Activated B cell treated with CpG ODN at 0.5 μM for 24 hours (primary cell): ENCODE measurements at regions not wholly inside any gene's neighbourhood (a gene's known extent, or its start where the extent isn't known, plus 50 kb on each side); places are given as distances from the start of the nearest gene placed in this dataset.

Experiments used
- ATAC-seq: fragments of 200-7000 bp; cut with Tn5 transposase; one replicate; pipeline ENCODE4 v1.10.0; 2021; ENCODE audit warnings: low read depth, mild to moderate bottlenecking, moderate library complexity
- CTCF ChIA-PET: fragments of 350-600 bp; sonication (Branson Sonifier 250); formaldehyde crosslinking; loops from one replicate; lab custom pipeline; 2021; ENCODE audit warnings: antibody characterized with exemption; lab: Charles Lee
- POLR2A ChIA-PET: fragments of 350-600 bp; sonication (Branson Sonifier 250); formaldehyde crosslinking; loops from one replicate; lab custom pipeline; 2021; ENCODE audit warnings: antibody characterized with exemption; lab: Charles Lee
- DNase-seq: peaks from one replicate; pipeline ENCODE4 v3.0.0; 2022
- H3K27ac Mint-ChIP-seq: one replicate; pipeline ENCODE4 v1.8.0; 2020; ENCODE audit warnings: mixed read lengths
- H3K27me3 Mint-ChIP-seq: one replicate; pipeline ENCODE4 v1.8.0; 2021; ENCODE audit warnings: mixed read lengths
- H3K36me3 Mint-ChIP-seq: one replicate; pipeline ENCODE4 v1.8.0; 2021; ENCODE audit warnings: low read depth, mixed read lengths
- H3K4me1 Mint-ChIP-seq: one replicate; pipeline ENCODE4 v1.8.0; 2021; ENCODE audit warnings: mixed read lengths
- H3K4me3 Mint-ChIP-seq: one replicate; pipeline ENCODE4 v1.8.0; 2020; ENCODE audit warnings: mild to moderate bottlenecking, mixed read lengths
- H3K9me3 Mint-ChIP-seq: one replicate; pipeline ENCODE4 v1.8.0; 2020; ENCODE audit warnings: mixed read lengths
- CTCF ChIP-seq: fragments of 200-600 bp; IDR thresholded peaks from one replicate; pipeline ENCODE4 v1.8.0; 2022; ENCODE audit warnings: antibody characterized with exemption, mild to moderate bottlenecking
- intact Hi-C: fragments of 100-400 bp; cut with micrococcal nuclease; formaldehyde crosslinking; loops from one replicate; pipeline ENCODE4 v1.15.1; 2024

DNA sequence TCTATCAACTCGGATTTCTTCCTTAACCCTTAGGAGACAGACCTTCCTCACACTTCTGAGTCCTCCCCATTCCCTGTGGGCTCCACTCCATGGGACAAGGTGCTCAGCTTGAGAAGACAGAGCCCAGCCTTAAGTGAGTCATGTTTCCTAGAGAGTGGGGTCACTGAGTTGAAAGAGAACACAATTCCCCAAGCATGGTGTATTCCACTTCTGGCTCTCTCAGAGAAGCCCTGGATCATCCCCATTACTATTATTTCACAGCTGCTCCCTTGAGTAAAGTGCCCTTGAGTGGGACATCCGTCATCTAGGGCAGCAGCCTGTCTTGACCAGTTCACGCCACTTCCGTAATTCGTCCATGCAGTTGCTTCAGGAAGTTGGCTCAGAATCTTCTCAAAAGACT is 604.8 kb downstream of the BNC2 start:
- H3K36me3 Mint-ChIP-seq, result no peaks in the 10 kb centered on the region
- ATAC-seq (no peak), DNase-seq (no peak)
- no peak overlapping the region for H3K4me3 Mint-ChIP-seq
- ChIA-PET POLR2A (no interaction called here), CTCF (no interaction called here)
- H3K4me1 Mint-ChIP-seq, result no peaks in the 10 kb centered on the region
- H3K9me3 Mint-ChIP-seq, result no peaks in the 10 kb centered on the region
- no peaks in the 10 kb centered on the region for H3K27me3 Mint-ChIP-seq
- no peak overlapping the region for H3K27ac Mint-ChIP-seq
- no peak for TF ChIP-seq CTCF
- intact Hi-C loops, result loop anchor here (5.0 kb wide), 1 partner anchor 52 kb away; no protein-coding TSS in a partner anchor

GRCh38 chr9:16266648-16267276 is 603.7 kb downstream of the BNC2 start:
- ATAC-seq (no peak), DNase-seq (no peak)
- H3K4me3 Mint-ChIP-seq, result no peak overlapping the region
- intact Hi-C loops, result loop anchor here (5.0 kb wide), 1 partner anchor 51 kb away; no protein-coding TSS in a partner anchor
- no peaks in the 10 kb centered on the region for H3K4me1 Mint-ChIP-seq
- POLR2A ChIA-PET, result no interaction called here
- H3K27ac Mint-ChIP-seq, result no peak overlapping the region
- no peak for TF ChIP-seq CTCF
- H3K36me3 Mint-ChIP-seq, result no peaks in the 10 kb centered on the region
- no peaks in the 10 kb centered on the region for H3K27me3 Mint-ChIP-seq
- H3K9me3 Mint-ChIP-seq, result no peaks in the 10 kb centered on the region
- CTCF ChIA-PET, result no interaction called here

DNA sequence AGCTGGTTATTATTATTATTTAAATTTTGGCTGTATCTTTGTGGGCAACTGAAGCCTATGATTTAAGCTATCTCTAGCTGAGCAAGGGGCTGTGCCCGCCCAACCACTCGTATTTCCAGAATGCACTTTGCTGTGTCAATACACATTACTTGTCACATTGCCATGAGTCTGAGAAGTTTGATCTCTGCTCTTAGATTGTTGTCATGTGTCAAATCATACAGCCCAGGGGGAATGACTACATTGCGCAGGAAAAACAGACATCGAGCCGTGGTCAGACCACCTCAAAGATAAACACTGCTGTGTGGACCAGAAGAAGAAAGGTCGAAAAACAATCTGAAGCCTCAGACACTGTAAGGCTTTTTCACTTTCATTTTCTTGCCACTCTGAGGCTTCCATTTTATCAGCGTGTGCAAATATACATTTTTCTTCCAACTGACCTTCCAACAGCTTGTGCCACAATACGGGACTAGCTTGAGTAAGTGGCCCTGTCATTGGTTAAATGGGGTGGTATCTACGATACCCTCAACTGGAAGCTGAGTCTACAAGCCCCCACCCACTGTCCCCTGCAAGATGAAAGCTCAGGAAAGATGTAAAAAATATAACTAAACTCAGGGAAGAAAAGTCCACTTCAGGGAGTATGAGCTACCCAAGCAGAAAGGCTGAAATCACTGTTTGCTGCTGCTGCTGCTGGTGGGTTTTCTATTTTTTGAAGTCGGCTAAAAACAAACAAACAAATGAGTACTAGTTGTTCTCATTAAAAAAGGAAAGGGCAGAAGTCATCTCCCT is 603.0 kb downstream of the BNC2 start:
- H3K4me1 Mint-ChIP-seq, result no peaks in the 10 kb centered on the region
- H3K4me3 Mint-ChIP-seq, result no peak overlapping the region
- H3K9me3 Mint-ChIP-seq, result no peaks in the 10 kb centered on the region
- TF ChIP-seq CTCF, result no peak
- ATAC-seq (no peak), DNase-seq (no peak)
- ChIA-PET POLR2A (no interaction called here), CTCF (no interaction called here)
- no peaks in the 10 kb centered on the region for H3K36me3 Mint-ChIP-seq
- H3K27ac Mint-ChIP-seq, result no peak overlapping the region
- intact Hi-C loops, result loop anchor here (5.0 kb wide), 1 partner anchor 50 kb away; no protein-coding TSS in a partner anchor
- no peaks in the 10 kb centered on the region for H3K27me3 Mint-ChIP-seq

- H3K27ac Mint-ChIP-seq, result no peak overlapping the region
- intact Hi-C loops, result loop anchor here (5.0 kb wide), 1 partner anchor 49 kb away; no protein-coding TSS in a partner anchor
- H3K27me3 Mint-ChIP-seq, result no peaks in the 10 kb centered on the region
- ChIA-PET POLR2A (no interaction called here), CTCF (no interaction called here)
- no peak overlapping the region for H3K4me3 Mint-ChIP-seq
- no peaks in the 10 kb centered on the region for H3K36me3 Mint-ChIP-seq
- no peaks in the 10 kb centered on the region for H3K4me1 Mint-ChIP-seq
- DNase-seq (no peak), ATAC-seq (no peak)
- TF ChIP-seq CTCF, result no peak
- H3K9me3 Mint-ChIP-seq, result no peaks in the 10 kb centered on the region
Observed at GRCh38 chr9:16268067-16268881, 602.2 kb downstream of the BNC2 start.

DNA sequence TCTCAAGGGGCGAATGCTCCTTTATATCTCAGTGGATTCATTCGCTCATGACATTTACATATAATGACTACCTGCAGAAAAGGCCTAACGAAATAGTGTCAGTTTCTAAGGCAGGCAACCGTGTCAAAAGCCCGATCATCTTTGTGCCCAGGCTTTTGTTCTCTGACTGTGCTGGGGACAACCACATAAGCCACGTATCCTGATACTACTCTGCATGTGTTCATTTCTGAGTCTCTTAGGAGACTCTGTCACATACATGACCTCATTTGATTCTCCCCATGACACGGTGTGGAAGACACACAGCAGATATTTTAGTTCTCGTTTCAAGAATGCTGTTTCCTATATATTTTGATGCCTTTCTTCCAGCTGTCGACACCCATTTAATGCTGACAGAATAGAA is 598.5 kb downstream of the BNC2 start:
- Mint-ChIP-seq H3K27ac (no peak overlapping the region), H3K27me3 (no peaks in the 10 kb centered on the region), H3K36me3 (no peaks in the 10 kb centered on the region), H3K4me1 (no peaks in the 10 kb centered on the region), H3K9me3 (no peaks in the 10 kb centered on the region), H3K4me3 (no peak overlapping the region)
- ATAC-seq (no peak), DNase-seq (no peak)
- CTCF ChIA-PET, result no interaction called here
- POLR2A ChIA-PET, result no interaction called here
- TF ChIP-seq CTCF, result no peak
- intact Hi-C loops, result loop anchor here (5.0 kb wide), 1 partner anchor 150 kb away; no protein-coding TSS in a partner anchor
